ENCODE measurements at regions not wholly inside any gene's neighbourhood (a gene's known extent, or its start where the extent isn't known, plus 50 kb on each side); places are given as distances from the start of the nearest gene placed in this dataset.
"Not testable (repeated sequence)": the region's sequence is repeated elsewhere in the genome, so short reads cannot be mapped to it uniquely, and the experiment has no call there.

GRCh38 chr9:24657387-24657786, 111.7 kb upstream of the IZUMO3 start:
- H3K4me3 ChIP-seq (ENCODE audit: low read depth, low read length) = no peak overlapping the region
- no peaks in the 10 kb centered on the region for H3K4me1 ChIP-seq (ENCODE audit: control insufficient read depth, insufficient read depth, low read length)
- H3K27ac ChIP-seq (ENCODE audit: extremely low read depth, low read depth, low read length) = no peak overlapping the region
- no peaks in the 10 kb centered on the region for H3K36me3 ChIP-seq (ENCODE audit: control insufficient read depth in 2 of 2, insufficient read depth in 1 of 2, low read length in 2 of 2)
- POLR2A ChIA-PET = no interaction called here
- TF ChIP-seq PATZ1 (tag by site-specific recombination; IDR thresholded peaks at IDR 0.05) (no peak), ZNF214 (tag by site-specific recombination; IDR thresholded peaks at IDR 0.05; ENCODE audit: borderline replicate concordance) (no peak), ZNF169 (tag by site-specific recombination; IDR thresholded peaks at IDR 0.05) (no peak), ZNF623 (tag by site-specific recombination; IDR thresholded peaks at IDR 0.05) (no peak), BCL11A (tag by site-specific recombination; IDR thresholded peaks at IDR 0.05; ENCODE audit: low read depth) (no peak), ZNF670 (tag by site-specific recombination; IDR thresholded peaks at IDR 0.05; ENCODE audit: low read depth) (no peak), SP2 (tag by site-specific recombination; IDR thresholded peaks at IDR 0.05) (no peak), OSR2 (tag by site-specific recombination; IDR thresholded peaks at IDR 0.05) (no peak), ZNF239 (tag by site-specific recombination; IDR thresholded peaks at IDR 0.05) (no peak), PRDM1 (tag by site-specific recombination; IDR thresholded peaks at IDR 0.05) (no peak)
- TF ChIP-seq, protein P1, sequence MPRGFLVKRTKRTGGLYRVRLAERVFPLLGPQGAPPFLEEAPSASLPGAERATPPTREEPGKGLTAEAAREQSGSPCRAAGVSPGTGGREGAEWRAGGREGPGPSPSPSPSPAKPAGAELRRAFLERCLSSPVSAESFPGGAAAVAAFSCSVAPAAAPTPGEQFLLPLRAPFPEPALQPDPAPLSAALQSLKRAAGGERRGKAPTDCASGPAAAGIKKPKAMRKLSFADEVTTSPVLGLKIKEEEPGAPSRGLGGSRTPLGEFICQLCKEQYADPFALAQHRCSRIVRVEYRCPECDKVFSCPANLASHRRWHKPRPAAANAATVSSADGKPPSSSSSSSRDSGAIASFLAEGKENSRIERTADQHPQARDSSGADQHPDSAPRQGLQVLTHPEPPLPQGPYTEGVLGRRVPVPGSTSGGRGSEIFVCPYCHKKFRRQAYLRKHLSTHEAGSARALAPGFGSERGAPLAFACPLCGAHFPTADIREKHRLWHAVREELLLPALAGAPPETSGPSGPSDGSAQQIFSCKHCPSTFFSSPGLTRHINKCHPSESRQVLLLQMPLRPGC (tag by site-specific recombination; IDR thresholded peaks at IDR 0.05) = no peak
- TF ChIP-seq, protein P2, sequence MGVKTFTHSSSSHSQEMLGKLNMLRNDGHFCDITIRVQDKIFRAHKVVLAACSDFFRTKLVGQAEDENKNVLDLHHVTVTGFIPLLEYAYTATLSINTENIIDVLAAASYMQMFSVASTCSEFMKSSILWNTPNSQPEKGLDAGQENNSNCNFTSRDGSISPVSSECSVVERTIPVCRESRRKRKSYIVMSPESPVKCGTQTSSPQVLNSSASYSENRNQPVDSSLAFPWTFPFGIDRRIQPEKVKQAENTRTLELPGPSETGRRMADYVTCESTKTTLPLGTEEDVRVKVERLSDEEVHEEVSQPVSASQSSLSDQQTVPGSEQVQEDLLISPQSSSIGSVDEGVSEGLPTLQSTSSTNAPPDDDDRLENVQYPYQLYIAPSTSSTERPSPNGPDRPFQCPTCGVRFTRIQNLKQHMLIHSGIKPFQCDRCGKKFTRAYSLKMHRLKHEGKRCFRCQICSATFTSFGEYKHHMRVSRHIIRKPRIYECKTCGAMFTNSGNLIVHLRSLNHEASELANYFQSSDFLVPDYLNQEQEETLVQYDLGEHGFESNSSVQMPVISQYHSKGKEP (tag by site-specific recombination; IDR thresholded peaks at IDR 0.05) = no peak
- H3K9me3 ChIP-seq (ENCODE audit: control insufficient read depth, insufficient read depth, low read depth, low read length) = no peaks in the 10 kb centered on the region
- CTCF ChIA-PET = interaction anchor here (0.7 kb wide), 1 partner anchor 547 kb away, joined by 3 read pairs; no protein-coding TSS in a partner anchor

- H3K9me3 ChIP-seq (ENCODE audit: control insufficient read depth, insufficient read depth, low read depth, low read length) = no peaks in the 10 kb centered on the region
- H3K27ac ChIP-seq (ENCODE audit: extremely low read depth, low read depth, low read length) = no peak overlapping the region
- no peaks in the 10 kb centered on the region for H3K36me3 ChIP-seq (ENCODE audit: control insufficient read depth in 2 of 2, insufficient read depth in 1 of 2, low read length in 2 of 2)
- no peak for TF ChIP-seq ZNF2 (tag by site-specific recombination; IDR thresholded peaks at IDR 0.05)
- TF ChIP-seq MZF1 (tag by site-specific recombination; IDR thresholded peaks at IDR 0.05; ENCODE audit: borderline replicate concordance) = no peak
- TF ChIP-seq ZNF404 (tag by site-specific recombination; IDR thresholded peaks at IDR 0.05) = no peak
- TF ChIP-seq PRDM6 (tag by site-specific recombination; IDR thresholded peaks at IDR 0.05) = no peak
- no peak for TF ChIP-seq ZNF600 (tag by site-specific recombination; IDR thresholded peaks at IDR 0.05)
- TF ChIP-seq ZNF398 (tag by site-specific recombination; IDR thresholded peaks at IDR 0.05) = no peak
- TF ChIP-seq, protein P3, sequence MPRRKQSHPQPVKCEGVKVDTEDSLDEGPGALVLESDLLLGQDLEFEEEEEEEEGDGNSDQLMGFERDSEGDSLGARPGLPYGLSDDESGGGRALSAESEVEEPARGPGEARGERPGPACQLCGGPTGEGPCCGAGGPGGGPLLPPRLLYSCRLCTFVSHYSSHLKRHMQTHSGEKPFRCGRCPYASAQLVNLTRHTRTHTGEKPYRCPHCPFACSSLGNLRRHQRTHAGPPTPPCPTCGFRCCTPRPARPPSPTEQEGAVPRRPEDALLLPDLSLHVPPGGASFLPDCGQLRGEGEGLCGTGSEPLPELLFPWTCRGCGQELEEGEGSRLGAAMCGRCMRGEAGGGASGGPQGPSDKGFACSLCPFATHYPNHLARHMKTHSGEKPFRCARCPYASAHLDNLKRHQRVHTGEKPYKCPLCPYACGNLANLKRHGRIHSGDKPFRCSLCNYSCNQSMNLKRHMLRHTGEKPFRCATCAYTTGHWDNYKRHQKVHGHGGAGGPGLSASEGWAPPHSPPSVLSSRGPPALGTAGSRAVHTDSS (tag by site-specific recombination; IDR thresholded peaks at IDR 0.05) = no peak
- TF ChIP-seq ZNF311 (tag by site-specific recombination; IDR thresholded peaks at IDR 0.05; ENCODE audit: borderline replicate concordance) = no peak
- no peak for TF ChIP-seq ZNF302 (tag by site-specific recombination; IDR thresholded peaks at IDR 0.05; ENCODE audit: low read depth)
- no peak for TF ChIP-seq ZNF19 (tag by site-specific recombination; IDR thresholded peaks at IDR 0.05; ENCODE audit: low read depth)
- no peak for TF ChIP-seq ZNF366 (tag by site-specific recombination; conservative IDR thresholded peaks at IDR 0.05)
- no peaks in the 10 kb centered on the region for H3K4me1 ChIP-seq (ENCODE audit: control insufficient read depth, insufficient read depth, low read length)
- CTCF ChIA-PET = no interaction called here
- no peak overlapping the region for H3K4me3 ChIP-seq (ENCODE audit: low read depth, low read length)
- POLR2A ChIA-PET = no interaction called here
Observed at GRCh38 chr9:24652181-24652580, 106.5 kb upstream of the IZUMO3 start.

DNA sequence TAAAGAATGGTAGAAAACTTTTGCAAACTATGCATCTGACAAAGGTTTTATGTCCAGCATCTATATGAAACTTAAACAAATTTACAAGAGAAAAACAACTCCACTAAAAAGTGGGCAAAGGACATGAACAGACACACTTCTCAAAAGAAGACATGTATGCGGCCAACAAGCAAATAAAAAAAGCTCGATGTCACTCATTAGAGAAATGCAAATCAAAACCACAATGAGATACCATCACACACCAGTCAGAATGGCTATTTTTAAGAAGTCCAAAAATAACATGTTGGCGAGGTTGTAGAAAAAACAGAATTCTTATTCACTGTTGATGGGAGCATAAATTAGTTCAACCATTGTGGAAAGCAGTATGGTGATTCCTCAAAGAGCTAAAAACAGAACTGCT, 83.1 kb upstream of the IZUMO3 start:
- H3K4me1 ChIP-seq (ENCODE audit: control insufficient read depth, insufficient read depth, low read length); H3K27ac ChIP-seq (ENCODE audit: extremely low read depth, low read depth, low read length); CTCF ChIA-PET; H3K36me3 ChIP-seq (ENCODE audit: control insufficient read depth in 2 of 2, insufficient read depth in 1 of 2, low read length in 2 of 2); H3K4me3 ChIP-seq (ENCODE audit: low read depth, low read length); POLR2A ChIA-PET; H3K9me3 ChIP-seq (ENCODE audit: control insufficient read depth, insufficient read depth, low read depth, low read length): not testable (repeated sequence)

All from HEK293 (cell line).